ENCODE measurements at regions not wholly inside any gene's neighbourhood (a gene's known extent, or its start where the extent isn't known, plus 50 kb on each side); places are given as distances from the start of the nearest gene placed in this dataset.

DNA sequence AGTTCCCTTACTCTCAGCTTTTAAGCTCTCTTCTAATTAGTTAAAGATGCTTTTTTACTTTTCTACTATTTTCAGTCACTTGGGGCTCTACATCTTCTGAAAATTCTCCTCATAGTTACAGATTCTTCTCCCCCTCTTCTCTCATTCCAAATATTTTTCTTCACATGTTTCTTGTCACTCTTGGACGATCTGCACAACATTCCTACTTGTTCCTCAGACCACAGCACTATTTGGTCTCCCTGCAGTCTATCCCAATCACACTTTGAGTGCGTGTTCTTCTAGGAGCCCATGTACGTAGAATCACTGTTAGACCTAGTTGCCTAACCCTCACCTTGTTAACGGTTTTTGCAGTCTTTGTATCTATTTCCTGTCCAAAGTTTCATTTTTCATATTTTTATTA, 222.5 kb upstream of the SPRY2 start:
- DNase-seq (ENCODE audit: low read depth, low spot score), result no peak

DNA sequence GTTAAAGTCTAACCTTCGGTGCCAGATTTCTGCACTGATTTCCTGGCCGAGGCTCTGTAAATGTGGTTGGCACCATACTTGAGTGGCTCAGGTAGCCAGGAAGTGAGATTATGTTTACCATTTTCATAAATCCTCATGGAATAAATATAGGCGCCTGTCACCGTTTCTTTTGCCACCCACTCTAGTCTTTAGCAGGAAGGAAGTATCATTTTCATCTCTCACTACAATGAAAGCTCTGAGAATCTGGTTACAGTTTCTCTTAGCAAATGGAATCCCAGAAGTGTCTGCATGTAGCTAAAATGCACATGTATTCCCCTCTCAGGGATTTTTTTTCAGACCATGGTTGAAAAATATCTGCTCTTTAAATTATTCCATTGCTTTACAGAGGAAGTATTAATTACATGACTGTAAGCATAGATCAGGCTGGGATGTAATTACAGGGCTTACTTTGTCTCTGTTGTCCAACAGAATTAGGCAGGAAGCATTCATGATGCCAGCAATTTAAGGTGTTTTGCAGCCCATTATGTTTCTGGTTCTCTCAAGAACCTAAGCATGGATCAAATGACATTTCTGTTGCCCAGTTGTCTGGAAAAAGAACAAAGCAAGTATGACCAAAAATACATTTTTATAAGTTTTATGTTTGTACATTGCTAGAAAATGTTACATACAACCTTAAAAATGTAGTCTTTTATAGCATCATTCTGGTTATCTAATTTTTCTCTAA, 221.7 kb upstream of the SPRY2 start:
- DNase-seq (ENCODE audit: low read depth, low spot score), result no peak

GRCh38 chr13:80560609-80561008, 219.7 kb upstream of the SPRY2 start:
- DNase-seq (ENCODE audit: low read depth, low spot score), result no peak

DNA sequence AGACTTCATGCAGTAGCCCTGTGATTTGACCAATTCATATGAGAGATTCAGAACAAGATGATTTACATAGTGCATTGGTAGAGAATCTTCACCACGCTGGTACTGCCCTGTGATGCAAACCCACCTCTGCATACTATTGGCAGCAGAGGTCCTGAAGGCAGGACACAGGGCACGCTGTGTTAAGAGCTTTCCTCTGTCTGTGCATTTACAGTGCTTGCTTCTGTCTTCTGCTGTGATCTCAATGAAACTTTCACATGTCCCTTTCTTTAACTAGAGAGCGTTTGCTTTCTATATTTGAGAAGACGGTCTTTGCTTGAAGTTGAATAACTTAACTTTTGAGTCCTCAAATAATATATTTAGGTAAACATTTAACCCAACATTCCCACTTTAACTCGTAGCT, 219.0 kb upstream of the SPRY2 start:
- DNase-seq (ENCODE audit: low read depth, low spot score), result no peak

DNA sequence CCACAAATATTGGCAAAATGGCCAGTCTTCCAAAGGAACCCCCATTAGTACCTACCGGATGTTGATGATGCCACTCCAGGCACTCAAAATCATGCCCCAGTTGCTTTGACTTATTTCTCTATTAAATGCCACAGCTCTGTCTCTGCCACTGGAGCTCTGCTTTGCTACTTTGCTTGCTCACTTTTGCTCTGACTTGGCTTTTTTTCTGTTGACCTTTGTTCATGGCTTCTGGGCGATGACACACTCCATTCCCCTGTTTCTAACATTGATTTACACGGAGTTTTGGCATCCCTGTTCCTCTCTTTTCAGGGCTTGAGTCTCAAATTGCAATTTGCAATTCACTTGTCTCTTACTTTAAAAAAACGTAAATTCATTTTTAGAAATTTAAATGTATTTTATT, 217.1 kb upstream of the SPRY2 start:
- no peak for DNase-seq (ENCODE audit: low read depth, low spot score)

DNA sequence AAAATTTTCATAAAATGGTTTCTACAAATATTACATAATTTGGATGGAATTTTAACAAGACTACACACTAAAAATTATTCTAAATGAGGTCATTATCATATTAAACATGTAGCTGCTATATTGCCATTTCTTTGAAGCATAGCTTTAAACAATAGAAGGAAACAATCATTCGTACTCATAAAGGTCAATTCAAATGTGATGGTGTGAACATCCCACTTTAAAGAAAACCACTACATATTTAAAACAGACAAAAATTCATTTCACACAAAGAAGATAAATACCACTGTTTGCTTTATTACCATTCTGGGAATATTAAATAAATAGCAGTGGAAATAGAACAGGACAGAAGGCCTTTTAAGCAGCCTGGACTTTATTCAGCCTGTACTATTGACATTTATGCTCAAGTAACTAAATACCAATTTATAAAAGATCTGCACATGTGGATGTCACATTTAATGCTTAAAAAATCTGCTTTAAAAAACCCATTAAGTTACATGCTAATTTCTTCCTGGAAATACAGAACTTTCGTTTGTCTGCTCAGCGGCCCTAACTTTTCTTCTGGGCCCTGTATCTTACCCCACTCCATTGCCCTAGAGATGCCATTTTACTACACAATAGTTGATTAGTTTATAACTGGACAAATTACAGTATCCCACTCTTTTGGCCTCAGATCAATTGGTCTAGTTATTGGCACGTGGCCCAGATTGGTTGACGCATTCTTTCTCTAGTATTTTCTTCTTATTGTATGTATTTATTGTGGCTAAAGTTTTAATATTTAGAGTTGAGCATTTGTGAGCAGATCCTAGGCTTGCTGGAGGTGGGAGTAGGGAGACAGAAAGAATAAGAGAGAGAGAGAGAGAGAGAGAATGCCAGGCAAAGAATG, 215.1 kb upstream of the SPRY2 start:
- no peak for DNase-seq (ENCODE audit: low read depth, low spot score)

GRCh38 chr13:80552851-80553440, 212.0 kb upstream of the SPRY2 start:
- no peak for DNase-seq (ENCODE audit: low read depth, low spot score)

DNA sequence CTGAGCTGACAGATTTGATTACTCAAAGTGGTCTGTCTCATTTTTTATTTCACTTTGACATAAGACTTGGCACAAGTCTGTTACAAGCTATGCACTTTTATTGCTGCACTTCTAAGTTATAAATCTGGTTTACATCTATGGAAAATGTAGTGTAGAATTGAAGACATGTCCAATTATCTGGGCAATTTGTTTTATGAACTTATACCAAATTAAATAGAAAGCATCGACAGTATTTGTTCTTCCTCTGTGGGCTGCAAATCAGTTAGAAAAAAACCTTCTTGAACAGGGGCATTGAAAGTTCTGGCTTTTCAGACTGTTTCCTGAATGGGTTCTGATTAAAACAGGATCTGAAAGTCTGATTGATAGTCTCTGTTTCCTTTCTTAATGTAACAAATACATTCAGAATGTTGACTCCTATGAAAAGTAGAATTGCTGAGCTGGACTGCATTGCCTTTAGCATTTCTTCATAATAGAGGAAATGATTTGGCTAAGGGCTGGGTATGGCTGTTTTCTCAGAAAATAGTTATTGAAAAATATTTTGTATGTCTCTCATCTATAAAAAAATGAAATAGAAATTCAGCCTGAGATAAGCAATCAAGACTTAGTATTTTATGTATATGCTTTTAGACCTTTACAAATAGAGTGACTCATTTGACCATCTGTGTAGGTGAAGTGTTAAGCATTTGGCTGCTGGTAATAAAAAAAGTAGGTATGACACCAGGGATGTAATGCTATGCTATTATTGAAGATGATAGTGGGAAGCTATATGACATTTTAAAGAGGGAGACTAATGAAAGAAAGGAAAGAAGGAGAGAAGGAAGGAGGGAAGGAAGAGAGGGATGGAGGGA, 210.9 kb upstream of the SPRY2 start:
- DNase-seq (ENCODE audit: low read depth, low spot score), result no peak

DNA sequence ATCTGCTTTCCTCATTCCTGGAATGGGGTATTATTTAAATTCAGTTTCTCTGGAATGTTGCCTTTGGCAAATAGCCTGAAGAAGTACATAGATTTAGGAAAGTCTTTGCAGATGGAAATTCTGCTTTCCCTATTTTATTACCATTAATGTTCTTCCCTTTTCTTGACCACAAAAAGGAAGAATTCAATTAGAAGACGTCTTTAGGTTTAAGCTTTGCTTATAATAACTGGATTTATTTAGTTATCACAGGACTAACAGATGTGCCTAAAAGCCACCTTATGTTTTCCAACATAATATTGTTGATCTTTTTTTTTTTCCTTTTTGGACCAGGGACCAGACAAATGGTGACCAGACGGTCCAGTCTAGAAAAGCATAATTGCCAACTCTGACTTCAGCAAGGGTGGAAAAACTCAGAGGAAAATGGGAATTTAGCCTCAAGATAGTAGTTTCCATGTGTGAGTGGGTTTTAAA, 210.1 kb upstream of the SPRY2 start:
- no peak for DNase-seq (ENCODE audit: low read depth, low spot score)

GRCh38 chr13:80548915-80549314, 208.0 kb upstream of the SPRY2 start:
- no peak for DNase-seq (ENCODE audit: low read depth, low spot score)

DNA sequence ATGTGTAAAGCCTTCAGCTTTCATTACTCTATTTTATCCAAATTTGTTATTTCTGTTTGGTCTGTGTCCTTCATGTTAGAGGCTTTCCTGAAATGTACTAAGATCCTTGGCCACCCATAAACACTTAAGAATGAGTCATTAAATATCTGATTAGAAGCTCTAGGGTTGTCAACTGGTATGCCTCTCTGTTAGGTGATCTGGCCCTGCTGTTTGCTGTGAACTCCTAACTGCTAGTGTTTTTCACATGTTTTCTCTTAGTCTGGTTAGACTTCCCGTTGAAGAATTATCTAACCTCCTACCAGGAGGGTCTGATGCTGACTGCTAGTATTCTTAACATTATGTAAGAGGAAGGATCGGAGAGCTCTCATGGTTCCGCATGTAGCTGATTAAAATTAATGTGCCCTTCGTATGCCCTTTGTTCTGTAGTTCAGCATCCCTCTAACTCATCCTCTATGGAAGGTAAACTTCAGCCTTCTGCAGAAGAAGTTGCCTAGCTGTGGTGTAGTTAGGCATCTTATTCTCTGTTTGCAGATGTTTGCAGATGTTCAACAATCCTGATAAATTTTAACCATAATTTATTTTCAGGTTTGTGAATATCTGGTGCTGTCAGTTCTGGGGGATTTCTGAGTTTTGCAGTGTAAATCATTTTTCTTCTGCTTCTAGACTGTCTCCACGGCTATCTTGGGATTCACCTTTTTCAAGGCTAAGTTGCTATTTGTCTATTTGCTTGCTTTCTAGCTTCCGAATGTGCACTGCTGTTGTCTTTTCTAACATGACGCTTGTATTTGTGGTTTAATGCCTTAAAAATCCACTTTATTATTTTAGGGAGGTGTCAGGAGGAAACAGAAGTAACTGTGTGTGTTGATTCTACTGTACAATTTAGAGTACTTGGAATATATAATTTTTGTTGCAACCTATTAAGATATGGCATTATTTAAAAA, 207.2 kb upstream of the SPRY2 start:
- DNase-seq (ENCODE audit: low read depth, low spot score), result no peak

DNA sequence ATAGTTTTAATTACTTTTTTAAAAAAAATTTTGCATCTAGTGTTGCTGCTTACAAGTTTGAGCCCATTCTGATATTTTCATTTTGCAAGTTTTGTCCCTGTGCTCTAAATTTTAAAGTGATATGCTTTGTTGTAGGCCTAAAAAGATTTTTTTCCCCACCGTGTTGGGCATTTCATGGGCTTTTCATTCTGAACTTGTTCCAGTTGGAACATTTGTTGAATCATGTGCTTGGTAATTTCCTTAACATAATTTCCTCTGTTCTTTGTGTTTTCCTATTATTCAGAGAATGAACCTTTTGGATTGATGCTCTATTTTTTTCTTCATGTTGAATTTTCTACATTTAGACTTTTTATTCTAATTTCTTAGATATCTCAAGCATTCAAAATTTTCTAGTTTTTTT, 206.4 kb upstream of the SPRY2 start:
- no peak for DNase-seq (ENCODE audit: low read depth, low spot score)

DNA sequence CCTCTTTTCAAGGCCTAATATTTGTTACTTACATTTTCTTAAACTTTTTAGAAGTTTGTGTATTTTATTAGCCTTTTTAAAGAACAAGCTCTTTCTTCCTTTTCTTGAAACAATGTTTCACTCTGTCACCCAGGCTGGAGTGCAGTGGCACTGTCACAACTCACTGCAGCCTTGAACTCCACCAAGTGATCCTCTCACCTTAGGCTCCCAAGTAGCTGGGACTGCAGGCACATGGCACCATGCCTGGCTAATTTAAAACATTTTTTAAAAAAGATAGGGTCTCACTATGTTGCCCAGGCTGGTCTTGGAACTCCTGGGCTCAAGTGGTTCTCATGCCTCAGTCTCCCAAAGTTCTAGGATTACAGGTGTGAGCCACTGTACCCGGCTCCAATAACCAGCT, 192.2 kb upstream of the SPRY2 start:
- DNase-seq (ENCODE audit: low read depth, low spot score), result no peak

- DNase-seq (ENCODE audit: low read depth, low spot score), result no peak
These were observed 190.0 kb upstream of the SPRY2 start for GRCh38 chr13:80530902-80531301.

- DNase-seq (ENCODE audit: low read depth, low spot score), result no peak
These were observed 189.3 kb upstream of the SPRY2 start for GRCh38 chr13:80530191-80530590.

GRCh38 chr13:80529734-80530133, 188.8 kb upstream of the SPRY2 start:
- no peak for DNase-seq (ENCODE audit: low read depth, low spot score)

DNA sequence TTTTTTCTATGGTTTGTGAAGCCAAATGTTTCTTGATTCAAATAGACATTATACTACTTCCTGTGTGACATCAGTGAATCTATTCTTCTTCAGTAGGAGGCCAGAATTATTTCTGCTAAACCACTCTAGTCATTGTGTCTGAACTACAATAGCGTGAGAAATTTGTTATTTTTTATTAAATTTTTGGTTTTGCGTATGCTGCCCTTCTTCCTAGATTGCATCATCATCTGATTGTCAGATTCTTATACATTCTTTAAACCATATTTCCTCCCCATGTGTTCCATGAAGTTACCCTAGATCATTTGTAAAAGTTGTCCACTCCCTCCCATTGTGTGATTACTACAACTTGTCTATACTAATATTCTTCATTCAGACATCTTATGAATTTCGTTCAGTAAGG, 187.8 kb upstream of the SPRY2 start:
- no peak for DNase-seq (ENCODE audit: low read depth, low spot score)

- no peak for DNase-seq (ENCODE audit: low read depth, low spot score)
These were observed 186.5 kb upstream of the SPRY2 start for GRCh38 chr13:80527400-80527799.

DNA sequence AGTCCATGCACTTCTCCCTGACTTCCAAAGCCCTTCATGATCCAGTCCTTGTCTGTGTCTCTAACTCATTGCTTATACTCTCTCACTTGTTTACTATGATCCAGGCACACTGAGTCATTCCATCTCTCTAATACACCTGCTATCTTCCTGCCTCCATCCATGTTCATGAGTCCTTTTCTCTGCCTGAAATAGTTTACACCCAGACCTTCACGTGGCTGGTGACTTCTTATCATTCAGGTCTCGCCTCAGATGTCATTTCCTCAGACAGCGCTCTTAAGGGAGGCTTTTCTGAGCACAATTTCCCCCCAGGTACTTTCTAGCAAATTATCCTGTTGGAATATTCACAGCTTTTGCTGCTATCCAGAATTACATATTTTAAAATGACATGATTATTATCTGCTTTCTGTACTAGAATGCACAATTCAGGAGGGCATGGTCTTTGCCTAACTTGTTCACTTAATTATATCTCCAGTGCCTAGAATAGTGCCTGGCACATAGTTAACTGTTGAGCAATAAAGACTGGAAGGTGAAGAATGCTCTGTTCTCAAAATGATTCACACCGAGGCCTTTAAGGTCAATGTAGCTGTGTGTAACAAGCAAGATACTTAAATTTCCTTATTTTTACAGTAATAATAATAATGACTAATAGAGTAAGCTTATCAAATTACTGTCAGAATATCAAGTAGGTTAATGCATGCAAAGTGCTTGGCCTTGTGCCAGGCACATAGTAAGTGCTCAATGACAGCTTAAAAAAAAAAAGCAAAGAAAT, 183.7 kb upstream of the SPRY2 start:
- DNase-seq (ENCODE audit: low read depth, low spot score), result no peak

GRCh38 chr13:80523134-80523533, 182.2 kb upstream of the SPRY2 start:
- DNase-seq (ENCODE audit: low read depth, low spot score), result no peak

Measured in iPS DF 19.7 (cell line).